ENCODE measurements at regions not wholly inside any gene's neighbourhood (a gene's known extent, or its start where the extent isn't known, plus 50 kb on each side); places are given as distances from the start of the nearest gene placed in this dataset.

GRCh38 chr2:196538189-196538588, 101.3 kb upstream of the CCDC150 start:
- TF ChIP-seq NFIC (IDR thresholded peaks at IDR 0.05) (no peak), YY1 (IDR thresholded peaks at IDR 0.05; ENCODE audit: low read depth) (no peak)

- TF ChIP-seq RAD21 (IDR thresholded peaks at IDR 0.05; ENCODE audit: low read depth) = no peak
- no peak for TF ChIP-seq ZBTB7A (IDR thresholded peaks at IDR 0.05; ENCODE audit: low read depth)
- TF ChIP-seq CEBPB (IDR thresholded peaks at IDR 0.05) = no peak
- TF ChIP-seq EGR1 (IDR thresholded peaks at IDR 0.05) = no peak
Observed at GRCh38 chr2:196538646-196539045, 100.9 kb upstream of the CCDC150 start.

- TF ChIP-seq EP300 (IDR thresholded peaks at IDR 0.05; ENCODE audit: borderline replicate concordance) (no peak), CREB1 (IDR thresholded peaks at IDR 0.05; ENCODE audit: low read depth) (no peak), NFIC (IDR thresholded peaks at IDR 0.05) (no peak), ZBTB7A (IDR thresholded peaks at IDR 0.05; ENCODE audit: low read depth) (no peak), FOXM1 (IDR thresholded peaks at IDR 0.05; ENCODE audit: borderline replicate concordance, low read depth) (no peak), REST (IDR thresholded peaks at IDR 0.05; ENCODE audit: low read depth) (no peak), USF1 (IDR thresholded peaks at IDR 0.05) (no peak), EGR1 (IDR thresholded peaks at IDR 0.05) (no peak), TEAD4 (IDR thresholded peaks at IDR 0.05) (no peak), TAF1 (IDR thresholded peaks at IDR 0.05; ENCODE audit: low read depth) (no peak), MAX (IDR thresholded peaks at IDR 0.05) (no peak)
Observed at GRCh38 chr2:196544906-196545433, 94.5 kb upstream of the CCDC150 start.

GRCh38 chr2:196546151-196546919, 93.2 kb upstream of the CCDC150 start:
- TF ChIP-seq EGR1 (IDR thresholded peaks at IDR 0.05) = no peak
- TF ChIP-seq NFIC (IDR thresholded peaks at IDR 0.05) = no peak
- TF ChIP-seq TEAD4 (IDR thresholded peaks at IDR 0.05) = no peak
- no peak for TF ChIP-seq CEBPB (IDR thresholded peaks at IDR 0.05)
- no peak for TF ChIP-seq TCF12 (IDR thresholded peaks at IDR 0.05; ENCODE audit: low read depth)
- no peak for TF ChIP-seq FOXM1 (IDR thresholded peaks at IDR 0.05; ENCODE audit: borderline replicate concordance, low read depth)
- no peak for TF ChIP-seq MAX (IDR thresholded peaks at IDR 0.05)
- TF ChIP-seq ZBTB7A (IDR thresholded peaks at IDR 0.05; ENCODE audit: low read depth) = no peak
- TF ChIP-seq YY1 (IDR thresholded peaks at IDR 0.05; ENCODE audit: low read depth) = no peak
- TF ChIP-seq REST (IDR thresholded peaks at IDR 0.05; ENCODE audit: low read depth) = no peak
- TF ChIP-seq CREB1 (IDR thresholded peaks at IDR 0.05; ENCODE audit: low read depth) = no peak
- TF ChIP-seq USF1 (IDR thresholded peaks at IDR 0.05) = no peak
- TF ChIP-seq EP300 (IDR thresholded peaks at IDR 0.05; ENCODE audit: borderline replicate concordance) = no peak
- TF ChIP-seq TAF1 (IDR thresholded peaks at IDR 0.05; ENCODE audit: low read depth) = no peak

- TF ChIP-seq TAF1 (IDR thresholded peaks at IDR 0.05; ENCODE audit: low read depth) (no peak), USF1 (IDR thresholded peaks at IDR 0.05) (no peak), TCF12 (IDR thresholded peaks at IDR 0.05; ENCODE audit: low read depth) (no peak), TEAD4 (IDR thresholded peaks at IDR 0.05) (no peak), CEBPB (IDR thresholded peaks at IDR 0.05) (no peak), MAX (IDR thresholded peaks at IDR 0.05) (no peak), FOXM1 (IDR thresholded peaks at IDR 0.05; ENCODE audit: borderline replicate concordance, low read depth) (no peak), EGR1 (IDR thresholded peaks at IDR 0.05) (no peak), ZBTB7A (IDR thresholded peaks at IDR 0.05; ENCODE audit: low read depth) (no peak), RAD21 (IDR thresholded peaks at IDR 0.05; ENCODE audit: low read depth) (no peak), EP300 (IDR thresholded peaks at IDR 0.05; ENCODE audit: borderline replicate concordance) (no peak), CREB1 (IDR thresholded peaks at IDR 0.05; ENCODE audit: low read depth) (no peak), YY1 (IDR thresholded peaks at IDR 0.05; ENCODE audit: low read depth) (no peak), REST (IDR thresholded peaks at IDR 0.05; ENCODE audit: low read depth) (no peak), NFIC (IDR thresholded peaks at IDR 0.05) (no peak)
Observed at GRCh38 chr2:196549052-196549451, 90.5 kb upstream of the CCDC150 start.
